CD8-positive, alpha-beta memory T cell (primary cell): ENCODE measurements at regions not wholly inside any gene's neighbourhood (a gene's known extent, or its start where the extent isn't known, plus 50 kb on each side); places are given as distances from the start of the nearest gene placed in this dataset.

Experiments
- CTCF ChIA-PET: fragments of 350-600 bp; sonication (Branson Sonifier 250); formaldehyde crosslinking; loops from one replicate; lab custom pipeline; 2021; ENCODE audit warnings: antibody characterized with exemption; lab: Charles Lee
- POLR2A ChIA-PET: fragments of 350-600 bp; sonication (Branson Sonifier 250); formaldehyde crosslinking; loops from one replicate; lab custom pipeline; 2021; ENCODE audit warnings: antibody characterized with exemption; lab: Charles Lee
- DNase-seq, 5 donors: peaks; one replicate each; pipeline versions ENCODE4 v3.0.0 to v3.0.0-alpha.2; 2020 to 2022; ENCODE audit warnings: mixed read lengths in 1 of 5
- H3K27ac ChIP-seq: one replicate; pipeline ENCODE4 v1.7.0; 2013; ENCODE audit warnings: low read depth, mild to moderate bottlenecking, low read length, moderate library complexity
- H3K27me3 ChIP-seq: 2 replicates; pipeline ENCODE4 v1.7.0; 2013; ENCODE audit warnings: low read length, mild to moderate bottlenecking; ENCODE audit not compliant: insufficient read depth, poor library complexity, severe bottlenecking
- H3K36me3 ChIP-seq: 2 replicates; pipeline ENCODE4 v1.7.0; 2013; ENCODE audit warnings: mild to moderate bottlenecking, low read length, moderate library complexity; ENCODE audit not compliant: insufficient read depth
- H3K4me1 ChIP-seq: 2 replicates; pipeline ENCODE4 v1.7.0; 2013; ENCODE audit warnings: mild to moderate bottlenecking, low read length, moderate library complexity; ENCODE audit not compliant: insufficient read depth
- H3K4me3 ChIP-seq: 2 replicates; pipeline ENCODE4 v1.7.0; 2013; ENCODE audit warnings: mild to moderate bottlenecking, low read length
- H3K9me3 ChIP-seq: 2 replicates; pipeline ENCODE4 v1.7.0; 2013; ENCODE audit warnings: mild to moderate bottlenecking, low read length
- H3K27ac Mint-ChIP-seq, 8 donors: one replicate each; pipeline ENCODE4 v1.8.0; 2020 to 2021; ENCODE audit warnings: mixed read lengths in 8 of 8, mild to moderate bottlenecking in 6 of 8, inconsistent platforms in 3 of 8, moderate library complexity in 3 of 8
- H3K27me3 Mint-ChIP-seq, 2 donors: one replicate each; pipeline ENCODE4 v1.8.0; 2020 to 2021; ENCODE audit warnings: mixed read lengths in 2 of 2, mild to moderate bottlenecking in 1 of 2, moderate library complexity in 1 of 2
- H3K36me3 Mint-ChIP-seq, 3 donors: one replicate each; pipeline ENCODE4 v1.8.0; 2020 to 2021; ENCODE audit warnings: mixed read lengths in 3 of 3, inconsistent platforms in 1 of 3, mild to moderate bottlenecking in 1 of 3
- H3K4me1 Mint-ChIP-seq, 3 donors: one replicate each; pipeline ENCODE4 v1.8.0; 2020 to 2021; ENCODE audit warnings: mixed read lengths in 3 of 3, inconsistent platforms in 1 of 3, mild to moderate bottlenecking in 1 of 3
- H3K4me3 Mint-ChIP-seq, 7 donors: one replicate each; pipeline ENCODE4 v1.8.0; 2020 to 2021; ENCODE audit warnings: mixed read lengths in 7 of 7, mild to moderate bottlenecking in 6 of 7, moderate library complexity in 4 of 7, inconsistent platforms in 2 of 7
- H3K9me3 Mint-ChIP-seq, 5 donors: one replicate each; pipeline ENCODE4 v1.8.0; 2020 to 2022; ENCODE audit warnings: mixed read lengths in 5 of 5, mild to moderate bottlenecking in 3 of 5, moderate library complexity in 2 of 5, inconsistent platforms in 1 of 5

GRCh38 chr3:30156586-30157498 lies 449.6 kb upstream of the TGFBR2 start:
- no peaks in the 10 kb centered on the region for H3K36me3 ChIP-seq
- no peak for DNase-seq
- no peak overlapping the region for H3K4me3 ChIP-seq
- H3K4me3 Mint-ChIP-seq: no peak overlapping the region
- POLR2A ChIA-PET: no interaction called here
- peaks cover 0 to 2% (median 0%) of the 10 kb centered on the region in 5 donors for H3K9me3 Mint-ChIP-seq
- no peaks in the 10 kb centered on the region for H3K27me3 ChIP-seq
- H3K4me1 ChIP-seq: no peaks in the 10 kb centered on the region
- no peaks in the 10 kb centered on the region for H3K36me3 Mint-ChIP-seq
- peaks cover 7 to 15% of the 10 kb centered on the region in 2 donors for H3K27me3 Mint-ChIP-seq
- no peak overlapping the region for H3K27ac Mint-ChIP-seq
- no peak overlapping the region for H3K27ac ChIP-seq
- CTCF ChIA-PET: no interaction called here
- no peaks in the 10 kb centered on the region for H3K4me1 Mint-ChIP-seq
- no peaks in the 10 kb centered on the region for H3K9me3 ChIP-seq

GRCh38 chr3:30161375-30161774 lies 445.0 kb upstream of the TGFBR2 start:
- H3K36me3 Mint-ChIP-seq: no peaks in the 10 kb centered on the region
- no peaks in the 10 kb centered on the region for H3K4me1 Mint-ChIP-seq
- Histone ChIP-seq H3K4me1 (no peaks in the 10 kb centered on the region), H3K4me3 (no peak overlapping the region), H3K27ac (no peak overlapping the region), H3K27me3 (no peaks in the 10 kb centered on the region), H3K9me3 (no peaks in the 10 kb centered on the region), H3K36me3 (no peaks in the 10 kb centered on the region)
- no peak overlapping the region for H3K27ac Mint-ChIP-seq
- CTCF ChIA-PET: no interaction called here
- POLR2A ChIA-PET: no interaction called here
- H3K4me3 Mint-ChIP-seq: no peak overlapping the region
- peaks cover 3 to 5% of the 10 kb centered on the region in 2 donors for H3K27me3 Mint-ChIP-seq
- H3K9me3 Mint-ChIP-seq: no peaks in the 10 kb centered on the region
- no peak for DNase-seq

DNA sequence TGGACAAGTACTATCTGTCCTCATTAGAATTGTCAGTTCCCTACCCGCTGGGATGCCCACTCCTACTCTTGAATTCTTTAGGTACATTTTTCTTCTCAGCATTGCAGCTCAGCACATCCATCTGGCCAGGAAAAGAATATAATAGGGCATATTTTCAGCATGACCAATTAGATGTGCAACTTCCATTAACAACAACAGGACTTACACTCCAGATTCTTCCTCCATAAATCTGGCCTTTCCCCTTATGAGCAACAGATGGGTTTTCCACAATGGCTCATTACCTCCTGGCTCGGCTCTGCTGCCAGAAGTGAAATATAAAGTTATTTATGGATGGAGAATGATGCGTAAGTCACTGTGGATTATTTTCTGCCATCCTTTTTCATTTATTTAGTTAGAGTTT lies 443.8 kb upstream of the TGFBR2 start:
- Histone ChIP-seq H3K9me3 (no peaks in the 10 kb centered on the region), H3K27me3 (no peaks in the 10 kb centered on the region), H3K36me3 (no peaks in the 10 kb centered on the region), H3K4me3 (no peak overlapping the region), H3K4me1 (no peaks in the 10 kb centered on the region), H3K27ac (no peak overlapping the region)
- Mint-ChIP-seq H3K9me3 (no peaks in the 10 kb centered on the region), H3K36me3 (no peaks in the 10 kb centered on the region), H3K4me3 (no peak overlapping the region), H3K27ac (no peak overlapping the region), H3K27me3 (peaks cover 0 to 3% of the 10 kb centered on the region in 2 donors), H3K4me1 (no peaks in the 10 kb centered on the region)
- ChIA-PET CTCF (no interaction called here), POLR2A (no interaction called here)
- DNase-seq: no peak

GRCh38 chr3:30166535-30166934 lies 439.9 kb upstream of the TGFBR2 start:
- ChIA-PET POLR2A (no interaction called here), CTCF (no interaction called here)
- Histone ChIP-seq H3K4me1 (no peaks in the 10 kb centered on the region), H3K27ac (no peak overlapping the region), H3K4me3 (no peak overlapping the region), H3K9me3 (no peaks in the 10 kb centered on the region), H3K36me3 (no peaks in the 10 kb centered on the region), H3K27me3 (no peaks in the 10 kb centered on the region)
- peaks cover 0 to 1% of the 10 kb centered on the region in 2 donors for H3K27me3 Mint-ChIP-seq
- H3K4me1 Mint-ChIP-seq: no peaks in the 10 kb centered on the region
- DNase-seq: no peak
- no peak overlapping the region for H3K27ac Mint-ChIP-seq
- no peaks in the 10 kb centered on the region for H3K9me3 Mint-ChIP-seq
- H3K4me3 Mint-ChIP-seq: no peak overlapping the region
- no peaks in the 10 kb centered on the region for H3K36me3 Mint-ChIP-seq

DNA sequence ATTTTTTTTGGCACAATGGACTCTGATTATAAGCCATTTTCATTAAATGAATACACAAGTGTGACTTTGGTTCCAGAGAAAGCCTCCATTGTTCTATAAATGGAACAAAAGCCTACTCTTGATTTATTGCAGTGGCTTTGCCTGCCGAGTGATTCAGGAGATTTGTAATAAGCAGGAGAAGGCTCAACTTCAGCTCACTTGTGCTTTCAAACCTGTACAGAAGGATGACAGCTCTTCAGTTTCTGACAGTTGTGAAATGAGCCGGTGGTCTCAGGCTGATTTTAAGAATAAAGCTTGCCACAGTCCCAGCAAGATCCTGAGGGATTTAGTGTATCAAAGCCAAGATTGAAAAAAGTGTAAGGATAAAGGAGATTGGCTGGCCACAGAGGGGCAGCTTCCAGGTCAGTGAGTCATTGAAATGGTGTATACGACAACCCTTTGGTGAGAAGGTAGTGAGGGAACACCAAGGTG lies 438.8 kb upstream of the TGFBR2 start:
- Mint-ChIP-seq H3K27me3 (peaks cover 0 to 1% of the 10 kb centered on the region in 2 donors), H3K4me3 (no peak overlapping the region), H3K36me3 (no peaks in the 10 kb centered on the region), H3K9me3 (no peaks in the 10 kb centered on the region), H3K27ac (no peak overlapping the region), H3K4me1 (no peaks in the 10 kb centered on the region)
- Histone ChIP-seq H3K4me3 (no peak overlapping the region), H3K9me3 (no peaks in the 10 kb centered on the region), H3K27ac (no peak overlapping the region), H3K4me1 (no peaks in the 10 kb centered on the region), H3K36me3 (no peaks in the 10 kb centered on the region), H3K27me3 (no peaks in the 10 kb centered on the region)
- DNase-seq: no peak
- POLR2A ChIA-PET: no interaction called here
- CTCF ChIA-PET: interaction anchor here (1.8 kb wide), 1 partner anchor 32 kb away, joined by 6 read pairs; no protein-coding TSS in a partner anchor

DNA sequence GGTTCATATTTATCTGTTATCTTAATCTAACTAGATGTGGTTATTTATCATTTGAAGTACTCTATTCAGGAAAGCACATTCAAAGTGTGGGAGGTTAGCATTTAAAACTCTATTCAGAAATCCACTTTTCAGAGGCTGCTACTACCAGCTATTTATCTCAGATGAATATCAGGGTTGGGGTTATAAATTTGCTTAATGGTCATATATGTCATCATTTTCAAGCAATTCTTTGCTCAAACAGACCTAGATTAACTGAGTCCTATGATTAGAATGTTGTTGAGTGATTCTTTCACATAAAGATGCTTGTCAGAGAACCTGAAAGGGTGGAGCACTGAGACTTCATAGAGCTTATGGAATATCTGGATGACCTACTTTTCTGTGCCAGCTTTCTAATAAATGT lies 436.9 kb upstream of the TGFBR2 start:
- H3K27ac ChIP-seq: no peak overlapping the region
- H3K27me3 ChIP-seq: no peaks in the 10 kb centered on the region
- ChIA-PET CTCF (no interaction called here), POLR2A (no interaction called here)
- H3K36me3 ChIP-seq: no peaks in the 10 kb centered on the region
- H3K4me3 Mint-ChIP-seq: no peak overlapping the region
- H3K27me3 Mint-ChIP-seq: no peaks in the 10 kb centered on the region
- H3K4me1 ChIP-seq: no peaks in the 10 kb centered on the region
- no peaks in the 10 kb centered on the region for H3K9me3 Mint-ChIP-seq
- H3K27ac Mint-ChIP-seq: no peak overlapping the region
- no peak for DNase-seq
- H3K4me1 Mint-ChIP-seq: no peaks in the 10 kb centered on the region
- H3K36me3 Mint-ChIP-seq: no peaks in the 10 kb centered on the region
- H3K4me3 ChIP-seq: no peak overlapping the region
- no peaks in the 10 kb centered on the region for H3K9me3 ChIP-seq

DNA sequence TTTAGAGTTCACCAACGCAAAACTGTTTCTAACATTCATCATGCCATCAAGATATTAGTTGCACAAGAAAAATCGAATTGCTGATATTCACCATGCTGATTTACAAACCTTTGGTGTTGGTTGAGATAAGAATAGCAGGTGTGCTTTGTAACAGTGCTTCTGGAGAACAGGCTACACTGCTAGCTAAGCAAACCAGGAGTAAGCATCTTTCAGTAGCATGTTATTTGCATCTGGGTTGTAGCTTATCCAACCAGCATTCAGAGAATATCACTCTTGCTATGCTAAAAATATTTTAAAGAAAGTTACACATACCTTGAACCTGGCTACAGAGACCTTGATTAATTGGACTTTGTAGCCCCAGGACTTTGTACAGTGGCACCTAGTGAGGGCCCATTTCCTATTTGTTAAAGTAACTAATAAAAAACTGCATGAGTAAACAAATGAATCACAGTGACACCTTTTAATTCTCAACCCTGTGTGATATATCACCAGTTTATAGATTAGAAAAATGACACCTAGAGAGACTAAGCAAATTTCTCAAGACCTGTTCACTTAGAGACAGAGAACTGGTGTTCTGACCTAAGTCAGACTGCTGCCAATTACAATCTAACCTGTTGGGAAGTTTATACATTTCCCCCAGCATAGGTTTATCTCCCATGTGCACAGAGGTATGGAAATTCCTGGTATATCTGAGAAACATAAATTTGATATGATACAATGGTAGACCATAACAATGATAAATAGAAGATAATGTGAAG lies 435.5 kb upstream of the TGFBR2 start:
- H3K27me3 ChIP-seq: no peaks in the 10 kb centered on the region

DNA sequence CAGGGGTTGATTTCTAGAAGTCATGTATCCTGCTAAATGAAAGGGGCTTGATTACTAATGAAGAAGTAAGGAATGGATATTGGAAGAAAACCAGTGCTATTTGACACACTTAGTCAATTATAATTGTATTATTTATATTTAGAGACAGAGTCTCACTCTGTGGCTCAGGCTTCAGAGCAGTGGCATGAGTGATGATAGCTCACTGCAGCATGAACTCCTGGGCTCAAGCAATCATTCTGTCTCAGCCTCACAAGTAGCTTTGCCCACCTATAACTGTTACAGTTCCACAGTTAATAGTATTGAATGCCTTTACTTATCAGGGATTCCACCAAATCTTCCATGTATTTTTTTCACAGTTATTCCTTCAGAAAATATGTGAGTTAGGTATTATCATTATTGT lies 432.0 kb upstream of the TGFBR2 start:
- Histone ChIP-seq H3K9me3 (no peaks in the 10 kb centered on the region), H3K4me3 (no peak overlapping the region), H3K27ac (no peak overlapping the region), H3K4me1 (no peaks in the 10 kb centered on the region), H3K27me3 (no peaks in the 10 kb centered on the region), H3K36me3 (no peaks in the 10 kb centered on the region)
- Mint-ChIP-seq H3K4me3 (no peak overlapping the region), H3K4me1 (no peaks in the 10 kb centered on the region), H3K9me3 (no peaks in the 10 kb centered on the region), H3K27me3 (no peaks in the 10 kb centered on the region), H3K36me3 (no peaks in the 10 kb centered on the region), H3K27ac (no peak overlapping the region)
- DNase-seq: no peak
- ChIA-PET POLR2A (no interaction called here), CTCF (no interaction called here)

More for the DNA sequence above, 435.5 kb upstream of the TGFBR2 start:
- H3K36me3 ChIP-seq: no peaks in the 10 kb centered on the region
- H3K27ac ChIP-seq: no peak overlapping the region
- Mint-ChIP-seq H3K9me3 (no peaks in the 10 kb centered on the region), H3K27ac (no peak overlapping the region), H3K36me3 (no peaks in the 10 kb centered on the region), H3K4me3 (no peak overlapping the region), H3K27me3 (no peaks in the 10 kb centered on the region), H3K4me1 (no peaks in the 10 kb centered on the region)
- ChIA-PET POLR2A (no interaction called here), CTCF (no interaction called here)
- no peak overlapping the region for H3K4me3 ChIP-seq
- DNase-seq: no peak
- H3K9me3 ChIP-seq: no peaks in the 10 kb centered on the region
- H3K4me1 ChIP-seq: no peaks in the 10 kb centered on the region
